Gastroesophageal sphincter (tissue), 4 donors: ENCODE measurements at regions not wholly inside any gene's neighbourhood (a gene's known extent, or its start where the extent isn't known, plus 50 kb on each side); places are given as distances from the start of the nearest gene placed in this dataset.

Source experiments
- ATAC-seq: fragments of 150-250 bp; one replicate; pipeline ENCODE4 v1.9.1; 2016; ENCODE audit warnings: mild to moderate bottlenecking, moderate library complexity
- H3K27ac ChIP-seq, 4 donors: fragments of 200-600 bp; sonication (generic) in 3 of 4; 1 replicate in 3 of 4; 2 replicates in 1 of 4; pipeline ENCODE4 v1.5.1; 2016 to 2019
- H3K27me3 ChIP-seq: fragments of 200-600 bp; sonication (generic); one replicate; pipeline ENCODE4 v1.5.1; 2019
- H3K36me3 ChIP-seq, 2 donors: fragments of 200-600 bp; sonication (generic); one replicate each; pipeline ENCODE4 v1.5.1; 2019; ENCODE audit warnings: control low read depth in 1 of 2
- H3K4me1 ChIP-seq, 3 donors: fragments of 200-600 bp; sonication (generic); 1 replicate in 2 of 3; 2 replicates in 1 of 3; pipeline ENCODE4 v1.5.1; 2016 to 2019; ENCODE audit warnings: control low read depth in 2 of 3
- H3K4me3 ChIP-seq, 2 donors: fragments of 200-600 bp; sonication (generic); one replicate each; pipeline ENCODE4 v1.5.1; 2019; ENCODE audit warnings: mild to moderate bottlenecking in 1 of 2, moderate library complexity in 1 of 2
- H3K9me3 ChIP-seq, 3 donors: fragments of 200-600 bp; sonication (generic); one replicate each; pipeline ENCODE4 v1.5.1; 2017 to 2019; ENCODE audit warnings: control low read depth in 2 of 3
- CTCF ChIP-seq, 4 experiments: fragments of 200-600 bp in 2 of 4; fragments of 450-650 bp in 2 of 4; sonication (generic) in 1 of 4; IDR thresholded peaks; one replicate each; pipeline ENCODE4 v1.5.1; 2017 to 2019; ENCODE audit warnings: antibody characterized with exemption in 4 of 4, mild to moderate bottlenecking in 2 of 4, moderate library complexity in 2 of 4
- EP300 ChIP-seq: sonication (generic); formaldehyde crosslinking; IDR thresholded peaks from one replicate; pipeline ENCODE4 v1.6.1; 2017; ENCODE audit warnings: antibody characterized with exemption, mild to moderate bottlenecking
- POLR2A ChIP-seq, 2 donors: fragments of 450-650 bp; IDR thresholded peaks; one replicate each; pipeline ENCODE4 v1.6.1; 2017; ENCODE audit warnings: antibody characterized with exemption in 2 of 2, mild to moderate bottlenecking in 2 of 2, moderate library complexity in 1 of 2
- POLR2AphosphoS5 ChIP-seq: sonication (generic); formaldehyde crosslinking; IDR thresholded peaks from one replicate; pipeline ENCODE4 v1.6.1; 2017; ENCODE audit warnings: antibody characterized with exemption
- WGBS, 2 donors: methylation state at CpG; one replicate each; pipeline ENCODE4 v1.1.5; 2018; ENCODE audit warnings: low coverage in 1 of 2; 5-methylcytosine and 5-hydroxymethylcytosine counted together

GRCh38 chr1:56401191-56401590, 178.2 kb downstream of the PLPP3 start:
- 100% methylated on average over 1 of the region's 1 CpG for WGBS, 2 donors
- Histone ChIP-seq H3K4me1 (peaks cover 0 to 11% (median 7%) of the 10 kb centered on the region in 3 donors), H3K27ac (no peak overlapping the region), H3K36me3 (no peaks in the 10 kb centered on the region), H3K4me3 (no peak overlapping the region), H3K27me3 (no peaks in the 10 kb centered on the region), H3K9me3 (no peaks in the 10 kb centered on the region)
- TF ChIP-seq CTCF (IDR thresholded peaks at IDR 0.05) (no peak), POLR2AphosphoS5 (no peak), POLR2A (IDR thresholded peaks at IDR 0.05) (no peak), EP300 (no peak)
- ATAC-seq = no peak

GRCh38 chr1:56400526-56400925, 178.8 kb downstream of the PLPP3 start:
- H3K27me3 ChIP-seq = no peaks in the 10 kb centered on the region
- H3K4me1 ChIP-seq = peaks cover 0 to 15% (median 7%) of the 10 kb centered on the region in 3 donors
- no peak overlapping the region for H3K27ac ChIP-seq
- H3K4me3 ChIP-seq = no peak overlapping the region
- H3K9me3 ChIP-seq = no peaks in the 10 kb centered on the region
- TF ChIP-seq POLR2AphosphoS5 = no peak
- no peak for TF ChIP-seq EP300
- TF ChIP-seq CTCF (IDR thresholded peaks at IDR 0.05) = no peak
- no peak for TF ChIP-seq POLR2A (IDR thresholded peaks at IDR 0.05)
- H3K36me3 ChIP-seq = no peaks in the 10 kb centered on the region
- ATAC-seq = no peak

DNA sequence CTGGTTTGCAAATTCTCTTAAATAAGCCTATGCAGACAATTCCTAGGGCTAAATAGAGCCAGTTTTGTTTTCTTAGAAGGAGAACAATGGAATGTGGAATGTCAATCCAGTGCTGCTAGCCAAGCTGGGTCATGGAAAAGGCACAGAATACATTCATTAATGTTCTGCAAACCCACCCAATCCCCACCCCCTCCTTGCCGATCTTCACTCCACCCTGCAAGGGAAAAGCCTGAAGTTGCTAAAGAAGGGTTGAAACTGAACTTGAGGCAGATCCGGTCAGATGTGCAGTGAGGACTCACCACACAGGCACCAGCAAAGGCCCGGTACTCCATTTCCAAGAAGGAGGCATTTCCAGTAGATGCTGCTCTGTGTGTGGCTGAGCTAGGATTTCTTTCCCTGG, 179.6 kb downstream of the PLPP3 start:
- H3K9me3 ChIP-seq = no peaks in the 10 kb centered on the region
- peaks cover 0 to 15% (median 7%) of the 10 kb centered on the region in 3 donors for H3K4me1 ChIP-seq
- H3K4me3 ChIP-seq = no peak overlapping the region
- no peaks in the 10 kb centered on the region for H3K27me3 ChIP-seq
- TF ChIP-seq EP300 (no peak), POLR2AphosphoS5 (no peak), POLR2A (IDR thresholded peaks at IDR 0.05) (no peak), CTCF (IDR thresholded peaks at IDR 0.05) (no peak)
- WGBS, 2 donors = 83 to 100% methylated on average over 2 to 3 of the region's 3 CpGs
- ATAC-seq = no peak
- H3K36me3 ChIP-seq = no peaks in the 10 kb centered on the region
- H3K27ac ChIP-seq = no peak overlapping the region

GRCh38 chr1:56399326-56399725, 180.0 kb downstream of the PLPP3 start:
- H3K27ac ChIP-seq = no peak overlapping the region
- H3K4me1 ChIP-seq = peaks cover 0 to 15% (median 7%) of the 10 kb centered on the region in 3 donors
- no peaks in the 10 kb centered on the region for H3K36me3 ChIP-seq
- no peak for TF ChIP-seq CTCF (IDR thresholded peaks at IDR 0.05)
- TF ChIP-seq POLR2A (IDR thresholded peaks at IDR 0.05) = no peak
- H3K4me3 ChIP-seq = no peak overlapping the region
- no peaks in the 10 kb centered on the region for H3K9me3 ChIP-seq
- no peak for ATAC-seq
- WGBS, 2 donors = 43 to 50% methylated on average over 1 to 2 of the region's 2 CpGs
- no peaks in the 10 kb centered on the region for H3K27me3 ChIP-seq

DNA sequence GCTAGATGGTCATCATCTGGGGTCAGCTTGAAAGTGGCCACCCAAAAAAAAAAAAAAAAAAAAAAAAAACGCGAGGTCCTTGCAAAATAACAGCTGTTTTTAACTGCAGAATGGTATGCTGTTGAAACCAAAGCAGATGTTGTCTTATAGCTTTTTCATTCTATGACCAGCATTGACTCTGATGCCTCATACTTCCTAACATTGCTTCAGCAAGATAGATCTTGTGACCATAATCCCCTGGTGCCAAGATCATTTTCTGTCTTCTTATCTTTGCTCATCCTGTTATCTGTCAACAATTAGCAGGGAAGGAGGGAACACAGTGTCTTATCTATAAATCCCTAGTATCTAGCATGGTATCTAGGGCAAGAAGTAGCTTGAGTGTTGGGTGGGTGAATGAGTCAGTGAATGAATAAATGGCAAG, 181.5 kb downstream of the PLPP3 start:
- Histone ChIP-seq H3K4me1 (peaks cover 0 to 15% (median 7%) of the 10 kb centered on the region in 3 donors), H3K9me3 (no peaks in the 10 kb centered on the region), H3K27me3 (no peaks in the 10 kb centered on the region), H3K36me3 (no peaks in the 10 kb centered on the region), H3K27ac (peak overlapping the region in 1 of 4 donors; percentile 19), H3K4me3 (no peak overlapping the region)
- WGBS, 2 donors = 56 to 87% methylated on average over 2 of the region's 2 CpGs
- TF ChIP-seq EP300 (no peak), CTCF (IDR thresholded peaks at IDR 0.05) (no peak), POLR2A (IDR thresholded peaks at IDR 0.05) (no peak), POLR2AphosphoS5 (no peak)
- peak; percentile 68 for ATAC-seq
